SKM-1 treated with dmso at 0.1 percent for 144 hours (cell line): ENCODE measurements at regions not wholly inside any gene's neighbourhood (a gene's known extent, or its start where the extent isn't known, plus 50 kb on each side); places are given as distances from the start of the nearest gene placed in this dataset.
"Not testable (repeated sequence)": the region's sequence is repeated elsewhere in the genome, so short reads cannot be mapped to it uniquely, and the experiment has no call there.

Experiments
- DNase-seq: peaks from one replicate; lab custom pipeline; 2025; ENCODE audit not compliant: unreplicated experiment; lab: John Stamatoyannopoulos, UW

GRCh38 chrX:5307416-5307815 is 921.3 kb downstream of the NLGN4X start:
- peak; percentile 35 for DNase-seq

- DNase-seq, result peak; percentile 24
Measured at GRCh38 chrX:5306654-5307121, 922.0 kb downstream of the NLGN4X start.

GRCh38 chrX:5305452-5305851 is 923.2 kb downstream of the NLGN4X start:
- no peak for DNase-seq

- no peak for DNase-seq
Measured at GRCh38 chrX:5295004-5295403, 933.7 kb downstream of the NLGN4X start.

- no peak for DNase-seq
Measured at GRCh38 chrX:5290635-5291034, 938.0 kb downstream of the NLGN4X start.

GRCh38 chrX:5289949-5290348 is 938.7 kb downstream of the NLGN4X start:
- not testable (repeated sequence) for DNase-seq

GRCh38 chrX:5278908-5279307 is 949.8 kb downstream of the NLGN4X start:
- DNase-seq, result no peak

- DNase-seq, result no peak
Measured at GRCh38 chrX:5265324-5265850, 963.3 kb downstream of the NLGN4X start.

- no peak for DNase-seq
Measured at GRCh38 chrX:5250106-5250505, 978.6 kb downstream of the NLGN4X start.

GRCh38 chrX:5242091-5242790 is 986.4 kb downstream of the NLGN4X start:
- no peak for DNase-seq

- DNase-seq, result no peak
Measured at GRCh38 chrX:5236749-5237148, 991.9 kb downstream of the NLGN4X start.

GRCh38 chrX:5236096-5236495 is 992.6 kb downstream of the NLGN4X start:
- DNase-seq, result no peak

GRCh38 chrX:5233830-5234229 is 994.8 kb downstream of the NLGN4X start:
- DNase-seq, result no peak

GRCh38 chrX:5220421-5220820 is 1008.2 kb downstream of the NLGN4X start:
- DNase-seq, result no peak

GRCh38 chrX:5194806-5195205 is 1033.9 kb downstream of the NLGN4X start:
- DNase-seq, result no peak

GRCh38 chrX:5180135-5180741 is 1048.4 kb downstream of the NLGN4X start:
- no peak for DNase-seq

- no peak for DNase-seq
Measured at GRCh38 chrX:5176766-5177165, 1051.9 kb downstream of the NLGN4X start.

GRCh38 chrX:5163663-5164062 is 1065.0 kb downstream of the NLGN4X start:
- no peak for DNase-seq

- no peak for DNase-seq
Measured at GRCh38 chrX:5155301-5155700, 1073.4 kb downstream of the NLGN4X start.

GRCh38 chrX:5145957-5146356 is 1082.7 kb downstream of the NLGN4X start:
- DNase-seq, result no peak

- no peak for DNase-seq
Measured at GRCh38 chrX:5142644-5143043, 1086.0 kb downstream of the NLGN4X start.

- DNase-seq, result no peak
Measured at GRCh38 chrX:5122181-5122678, 1106.4 kb downstream of the NLGN4X start.
